ENCODE measurements at regions not wholly inside any gene's neighbourhood (a gene's known extent, or its start where the extent isn't known, plus 50 kb on each side); places are given as distances from the start of the nearest gene placed in this dataset.

- TF ChIP-seq SMC3 (conservative IDR thresholded peaks at IDR 0.05; ENCODE audit: poor library complexity) (no peak), EP300 (conservative IDR thresholded peaks at IDR 0.05; ENCODE audit: poor library complexity, severe bottlenecking) (no peak), MXI1 (conservative IDR thresholded peaks at IDR 0.05; ENCODE audit: poor library complexity, severe bottlenecking) (no peak), TAF1 (IDR thresholded peaks at IDR 0.05; ENCODE audit: low read depth) (no peak), POLR2AphosphoS5 (IDR thresholded peaks at IDR 0.05) (no peak), EZH2 (IDR thresholded peaks at IDR 0.05; ENCODE audit: borderline replicate concordance, insufficient read depth, low read length, poor library complexity, severe bottlenecking) (no peak), RAD21 (conservative IDR thresholded peaks at IDR 0.05) (no peak)
- TF ChIP-seq, protein P1, sequence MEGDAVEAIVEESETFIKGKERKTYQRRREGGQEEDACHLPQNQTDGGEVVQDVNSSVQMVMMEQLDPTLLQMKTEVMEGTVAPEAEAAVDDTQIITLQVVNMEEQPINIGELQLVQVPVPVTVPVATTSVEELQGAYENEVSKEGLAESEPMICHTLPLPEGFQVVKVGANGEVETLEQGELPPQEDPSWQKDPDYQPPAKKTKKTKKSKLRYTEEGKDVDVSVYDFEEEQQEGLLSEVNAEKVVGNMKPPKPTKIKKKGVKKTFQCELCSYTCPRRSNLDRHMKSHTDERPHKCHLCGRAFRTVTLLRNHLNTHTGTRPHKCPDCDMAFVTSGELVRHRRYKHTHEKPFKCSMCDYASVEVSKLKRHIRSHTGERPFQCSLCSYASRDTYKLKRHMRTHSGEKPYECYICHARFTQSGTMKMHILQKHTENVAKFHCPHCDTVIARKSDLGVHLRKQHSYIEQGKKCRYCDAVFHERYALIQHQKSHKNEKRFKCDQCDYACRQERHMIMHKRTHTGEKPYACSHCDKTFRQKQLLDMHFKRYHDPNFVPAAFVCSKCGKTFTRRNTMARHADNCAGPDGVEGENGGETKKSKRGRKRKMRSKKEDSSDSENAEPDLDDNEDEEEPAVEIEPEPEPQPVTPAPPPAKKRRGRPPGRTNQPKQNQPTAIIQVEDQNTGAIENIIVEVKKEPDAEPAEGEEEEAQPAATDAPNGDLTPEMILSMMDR (IDR thresholded peaks at IDR 0.05; ENCODE audit: poor library complexity, severe bottlenecking), result no peak
- TF ChIP-seq, protein P2, sequence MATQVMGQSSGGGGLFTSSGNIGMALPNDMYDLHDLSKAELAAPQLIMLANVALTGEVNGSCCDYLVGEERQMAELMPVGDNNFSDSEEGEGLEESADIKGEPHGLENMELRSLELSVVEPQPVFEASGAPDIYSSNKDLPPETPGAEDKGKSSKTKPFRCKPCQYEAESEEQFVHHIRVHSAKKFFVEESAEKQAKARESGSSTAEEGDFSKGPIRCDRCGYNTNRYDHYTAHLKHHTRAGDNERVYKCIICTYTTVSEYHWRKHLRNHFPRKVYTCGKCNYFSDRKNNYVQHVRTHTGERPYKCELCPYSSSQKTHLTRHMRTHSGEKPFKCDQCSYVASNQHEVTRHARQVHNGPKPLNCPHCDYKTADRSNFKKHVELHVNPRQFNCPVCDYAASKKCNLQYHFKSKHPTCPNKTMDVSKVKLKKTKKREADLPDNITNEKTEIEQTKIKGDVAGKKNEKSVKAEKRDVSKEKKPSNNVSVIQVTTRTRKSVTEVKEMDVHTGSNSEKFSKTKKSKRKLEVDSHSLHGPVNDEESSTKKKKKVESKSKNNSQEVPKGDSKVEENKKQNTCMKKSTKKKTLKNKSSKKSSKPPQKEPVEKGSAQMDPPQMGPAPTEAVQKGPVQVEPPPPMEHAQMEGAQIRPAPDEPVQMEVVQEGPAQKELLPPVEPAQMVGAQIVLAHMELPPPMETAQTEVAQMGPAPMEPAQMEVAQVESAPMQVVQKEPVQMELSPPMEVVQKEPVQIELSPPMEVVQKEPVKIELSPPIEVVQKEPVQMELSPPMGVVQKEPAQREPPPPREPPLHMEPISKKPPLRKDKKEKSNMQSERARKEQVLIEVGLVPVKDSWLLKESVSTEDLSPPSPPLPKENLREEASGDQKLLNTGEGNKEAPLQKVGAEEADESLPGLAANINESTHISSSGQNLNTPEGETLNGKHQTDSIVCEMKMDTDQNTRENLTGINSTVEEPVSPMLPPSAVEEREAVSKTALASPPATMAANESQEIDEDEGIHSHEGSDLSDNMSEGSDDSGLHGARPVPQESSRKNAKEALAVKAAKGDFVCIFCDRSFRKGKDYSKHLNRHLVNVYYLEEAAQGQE (IDR thresholded peaks at IDR 0.05; ENCODE audit: borderline replicate concordance), result no peak
- peaks cover 4% of the 10 kb centered on the region for H3K27me3 ChIP-seq (ENCODE audit: insufficient read depth, low read depth, low read length)
- no peaks in the 10 kb centered on the region for H3K9me2 ChIP-seq (ENCODE audit: insufficient read depth, low read length)
- no peak overlapping the region for H3K9ac ChIP-seq (ENCODE audit: low read length)
- H3K79me2 ChIP-seq (replicated peaks; ENCODE audit: insufficient read depth, low read length), result no peaks in the 10 kb centered on the region
- H3F3A ChIP-seq (ENCODE audit: insufficient read depth, low read length, poor library complexity, severe bottlenecking), result no peaks in the 10 kb centered on the region
- no peaks in the 10 kb centered on the region for H3K9me3 ChIP-seq (ENCODE audit: low read length)
- no peak overlapping the region for H2AFZ ChIP-seq (ENCODE audit: low read depth, low read length)
- no peak overlapping the region for H3K4me3 ChIP-seq (ENCODE audit: low read length)
- no peak overlapping the region for H3K27ac ChIP-seq (ENCODE audit: low read length)
- H4K20me1 ChIP-seq (ENCODE audit: insufficient read depth), result no peaks in the 10 kb centered on the region
- H3K36me3 ChIP-seq (ENCODE audit: insufficient read depth, low read length), result no peaks in the 10 kb centered on the region
- H3K4me2 ChIP-seq (ENCODE audit: low read length), result no peak overlapping the region
Measured at GRCh38 chr2:118693287-118693822, 154.1 kb downstream of the EN1 start.

DNA sequence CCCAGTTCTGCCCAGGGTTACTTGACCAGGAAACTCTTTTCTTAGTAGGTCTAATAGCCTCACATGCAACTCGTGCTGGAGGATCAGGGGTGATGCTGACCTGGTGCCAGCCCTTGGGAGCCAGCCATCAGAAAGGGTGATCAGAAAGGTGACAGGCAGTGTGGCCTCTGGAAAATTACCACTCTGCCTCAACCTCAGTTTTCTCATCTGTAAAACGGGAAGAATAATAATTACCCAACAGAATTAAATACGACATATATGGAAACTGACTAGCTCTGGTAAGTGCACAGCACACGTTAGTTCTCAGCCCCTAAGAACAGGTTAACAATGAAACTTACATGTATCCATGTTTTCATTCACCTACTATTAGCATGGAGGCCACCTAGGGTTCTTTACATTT lies 157.6 kb downstream of the EN1 start:
- H3K36me3 ChIP-seq (ENCODE audit: insufficient read depth, low read length), result no peaks in the 10 kb centered on the region
- H3K27me3 ChIP-seq (ENCODE audit: insufficient read depth, low read depth, low read length), result peaks cover 3% of the 10 kb centered on the region
- no peaks in the 10 kb centered on the region for H4K20me1 ChIP-seq (ENCODE audit: insufficient read depth)
- no peaks in the 10 kb centered on the region for H3F3A ChIP-seq (ENCODE audit: insufficient read depth, low read length, poor library complexity, severe bottlenecking)
- no peak overlapping the region for H3K9ac ChIP-seq (ENCODE audit: low read length)
- H3K4me2 ChIP-seq (ENCODE audit: low read length), result no peak overlapping the region
- no peak overlapping the region for H3K4me3 ChIP-seq (ENCODE audit: low read length)
- H2AFZ ChIP-seq (ENCODE audit: low read depth, low read length), result no peak overlapping the region
- TF ChIP-seq, protein P2 (IDR thresholded peaks at IDR 0.05; ENCODE audit: borderline replicate concordance), result no peak
- no peak for TF ChIP-seq POLR2AphosphoS5 (IDR thresholded peaks at IDR 0.05)
- no peak for TF ChIP-seq EP300 (conservative IDR thresholded peaks at IDR 0.05; ENCODE audit: poor library complexity, severe bottlenecking)
- no peak for TF ChIP-seq EZH2 (IDR thresholded peaks at IDR 0.05; ENCODE audit: borderline replicate concordance, insufficient read depth, low read length, poor library complexity, severe bottlenecking)
- TF ChIP-seq MXI1 (conservative IDR thresholded peaks at IDR 0.05; ENCODE audit: poor library complexity, severe bottlenecking), result no peak
- no peak for TF ChIP-seq RAD21 (conservative IDR thresholded peaks at IDR 0.05)
- no peak overlapping the region for H3K27ac ChIP-seq (ENCODE audit: low read length)
- no peaks in the 10 kb centered on the region for H3K79me2 ChIP-seq (replicated peaks; ENCODE audit: insufficient read depth, low read length)
- no peaks in the 10 kb centered on the region for H3K9me3 ChIP-seq (ENCODE audit: low read length)
- no peaks in the 10 kb centered on the region for H3K9me2 ChIP-seq (ENCODE audit: insufficient read depth, low read length)
